HG03108 (cell line): ENCODE measurements at regions not wholly inside any gene's neighbourhood (a gene's known extent, or its start where the extent isn't known, plus 50 kb on each side); places are given as distances from the start of the nearest gene placed in this dataset.

Experiments used
- ATAC-seq: cut with Tn5 transposase; IDR thresholded peaks from one replicate; pipeline ENCODE4 v1.9.1; 2021; ENCODE audit warnings: moderate library complexity; ENCODE audit not compliant: unreplicated experiment

GRCh38 chr2:145020139-145020538, 500.2 kb upstream of the ZEB2 start:
- no peak for ATAC-seq

DNA sequence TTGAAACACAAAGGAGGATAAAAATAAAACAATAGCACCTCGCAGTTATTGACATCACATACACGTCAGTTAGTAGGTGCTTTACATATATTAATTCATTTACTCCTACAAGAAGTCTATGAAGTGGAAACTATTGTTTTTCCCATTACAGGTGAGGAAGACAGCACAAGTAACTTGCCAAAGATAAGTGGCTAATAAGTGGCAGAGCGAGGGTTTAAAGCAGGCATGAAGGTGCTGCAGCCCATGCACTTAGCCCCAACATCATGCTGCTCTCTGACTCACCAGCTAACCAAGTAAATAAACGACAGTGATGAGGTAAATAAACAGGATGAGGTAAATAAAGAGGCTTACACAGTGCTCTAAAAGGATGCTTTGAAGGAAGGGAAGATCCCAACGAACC, 498.6 kb upstream of the ZEB2 start:
- ATAC-seq: no peak

DNA sequence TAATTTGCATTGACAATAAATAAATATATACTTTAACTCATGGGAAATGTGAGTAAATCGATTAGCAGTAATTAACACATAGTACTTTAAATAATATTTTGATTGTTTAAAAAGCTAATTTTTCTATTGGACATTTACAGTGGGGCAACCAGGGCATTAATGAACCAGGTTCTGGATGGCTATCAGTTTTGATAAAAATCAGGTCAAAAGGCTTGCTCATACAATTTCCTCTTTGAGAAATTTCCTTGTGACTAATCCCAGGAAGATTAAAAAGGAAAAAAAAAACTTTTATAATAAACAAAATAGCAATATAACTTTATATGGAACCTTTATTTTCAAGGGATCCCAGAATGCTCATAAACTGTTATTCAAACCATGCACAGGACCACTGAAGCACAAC, 497.2 kb upstream of the ZEB2 start:
- no peak for ATAC-seq

GRCh38 chr2:145016711-145017110, 496.8 kb upstream of the ZEB2 start:
- ATAC-seq: no peak

GRCh38 chr2:145015561-145015960, 495.6 kb upstream of the ZEB2 start:
- ATAC-seq: no peak

DNA sequence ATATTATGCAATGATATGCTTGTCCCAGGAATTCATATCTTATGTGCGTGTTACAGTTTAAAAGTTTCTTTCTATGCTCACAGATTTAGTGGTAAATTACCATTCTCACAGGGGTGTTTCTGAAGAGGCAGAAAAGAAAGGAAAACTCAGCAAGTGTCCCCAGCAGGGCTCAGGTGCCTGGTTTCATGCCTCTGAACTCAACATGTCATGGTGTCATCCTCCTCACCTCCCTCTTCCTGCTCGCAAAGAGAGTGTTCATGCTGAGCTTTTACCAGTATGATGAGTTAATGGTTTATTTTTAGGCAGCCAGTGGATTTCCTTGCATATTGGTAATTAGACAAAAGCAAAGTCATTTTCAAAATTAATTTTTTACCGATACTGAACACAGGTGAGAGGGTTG, 492.9 kb upstream of the ZEB2 start:
- ATAC-seq: no peak

- no peak for ATAC-seq
Observed at GRCh38 chr2:145012214-145012670, 492.3 kb upstream of the ZEB2 start.

GRCh38 chr2:145010635-145011034, 490.7 kb upstream of the ZEB2 start:
- ATAC-seq: no peak

- ATAC-seq: no peak
Observed at GRCh38 chr2:145007960-145008263, 488.0 kb upstream of the ZEB2 start.

DNA sequence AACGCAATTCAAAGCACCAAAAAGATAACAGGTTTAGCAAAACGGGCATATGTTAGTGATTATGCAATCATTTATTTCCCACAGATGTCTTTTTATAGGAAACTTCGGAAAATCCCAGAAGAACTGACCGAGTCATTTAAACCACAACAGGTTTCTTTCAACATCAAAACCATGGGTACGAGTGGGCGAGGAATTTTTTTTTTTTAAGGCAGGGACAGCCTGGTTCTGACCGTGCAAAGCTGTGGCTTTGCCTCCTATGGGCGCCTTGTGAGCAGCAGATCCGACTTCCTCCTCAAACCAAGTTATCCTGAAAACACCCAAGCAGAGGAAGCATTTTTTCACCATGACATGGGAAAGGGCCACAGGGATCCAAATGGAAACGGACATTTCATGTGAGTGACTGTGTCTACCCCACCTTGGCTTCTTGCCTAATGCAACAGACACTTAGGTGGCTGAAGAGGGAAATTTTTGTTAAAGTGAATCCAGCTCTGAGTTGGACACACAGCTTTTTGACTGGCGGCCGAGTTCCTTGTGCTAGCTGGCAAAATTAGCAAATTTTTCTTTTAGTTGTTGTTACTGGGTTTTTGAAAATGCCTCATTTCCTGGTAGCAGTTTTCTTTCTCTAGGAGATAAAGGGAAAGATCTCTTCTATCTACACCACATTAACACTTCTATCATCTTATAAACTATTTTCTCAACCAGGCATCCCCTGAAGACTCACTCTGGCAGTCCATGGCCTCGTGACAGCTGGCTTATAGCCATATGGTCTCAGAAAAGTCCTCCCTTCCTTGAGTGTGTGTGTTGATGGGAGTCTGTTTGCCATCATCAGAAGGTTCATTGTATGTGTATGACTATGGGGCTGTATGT, 487.4 kb upstream of the ZEB2 start:
- ATAC-seq: no peak

DNA sequence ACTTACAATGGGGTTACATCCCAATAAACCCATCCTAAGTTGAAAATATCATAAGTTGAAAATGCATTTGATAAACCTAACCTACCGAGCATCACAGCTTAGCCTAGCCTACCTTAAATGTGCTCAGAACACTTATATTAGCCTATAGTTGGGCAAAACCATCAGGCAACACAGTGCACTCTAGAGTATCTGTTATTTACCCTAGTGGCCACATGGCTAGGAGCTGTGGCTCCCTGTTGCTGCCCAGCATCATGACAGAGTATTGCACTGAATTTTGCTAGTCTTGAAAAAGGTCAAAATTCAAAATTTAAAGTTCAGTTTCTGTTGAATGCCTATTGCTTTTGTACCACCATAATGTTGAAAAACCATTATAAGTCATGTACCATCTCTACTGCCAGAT, 482.7 kb upstream of the ZEB2 start:
- ATAC-seq: no peak

GRCh38 chr2:145000376-145000775, 480.5 kb upstream of the ZEB2 start:
- no peak for ATAC-seq

GRCh38 chr2:144999936-145000335, 480.0 kb upstream of the ZEB2 start:
- no peak for ATAC-seq

DNA sequence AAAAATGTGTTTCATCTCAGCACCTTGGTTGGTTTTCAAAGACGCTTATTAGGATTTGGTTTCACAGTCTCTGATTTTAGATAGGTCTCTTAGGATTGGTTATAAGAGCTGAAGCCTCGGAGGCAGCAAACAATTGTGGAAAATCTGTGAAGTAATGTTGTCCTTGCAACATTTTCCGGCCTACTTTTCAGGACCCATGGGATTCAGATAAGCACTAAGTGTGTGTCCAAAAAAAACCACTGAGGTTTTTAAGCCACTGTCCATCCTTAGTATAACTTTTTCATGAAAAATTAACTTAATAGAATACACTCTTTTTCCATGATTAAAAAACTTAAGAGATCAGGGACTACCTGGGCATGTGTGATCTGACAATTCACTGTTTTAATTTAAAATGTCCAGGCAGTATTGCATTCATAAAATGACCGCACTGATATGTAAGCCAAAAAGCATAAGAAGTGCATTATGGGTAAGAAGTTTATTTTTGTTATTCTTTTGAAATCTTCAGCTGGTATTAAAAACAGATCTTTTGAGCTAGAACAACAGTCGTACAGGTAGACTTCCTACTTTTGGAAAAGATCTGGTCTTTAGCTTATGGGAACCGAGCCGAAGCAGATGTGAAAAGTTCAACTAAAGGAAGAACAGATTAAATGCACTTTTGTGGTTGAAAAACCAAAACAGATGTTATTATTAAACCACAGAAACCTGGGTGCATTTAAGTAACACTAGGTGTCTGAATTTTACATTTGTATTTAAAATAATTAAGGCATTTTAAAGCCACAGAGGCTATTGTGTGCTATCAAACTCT, 479.4 kb upstream of the ZEB2 start:
- ATAC-seq: no peak

DNA sequence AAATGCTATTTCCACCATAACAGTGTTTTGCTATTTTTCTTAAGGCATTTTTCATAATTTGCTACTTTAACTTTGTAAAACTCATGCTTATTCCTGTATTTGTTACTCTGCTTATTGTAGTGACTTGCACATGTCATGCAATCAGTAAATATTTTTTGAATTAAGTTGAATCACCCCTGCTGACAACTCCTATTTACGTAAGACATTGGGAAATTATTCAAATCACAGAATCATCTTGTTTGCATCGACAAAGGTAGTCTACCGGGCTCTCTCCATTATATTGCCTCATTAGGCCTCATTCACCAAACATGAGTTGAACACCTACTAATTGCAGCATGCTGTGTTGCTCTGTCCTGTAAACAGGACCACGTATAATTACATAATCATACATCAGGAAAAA, 478.5 kb upstream of the ZEB2 start:
- ATAC-seq: no peak

DNA sequence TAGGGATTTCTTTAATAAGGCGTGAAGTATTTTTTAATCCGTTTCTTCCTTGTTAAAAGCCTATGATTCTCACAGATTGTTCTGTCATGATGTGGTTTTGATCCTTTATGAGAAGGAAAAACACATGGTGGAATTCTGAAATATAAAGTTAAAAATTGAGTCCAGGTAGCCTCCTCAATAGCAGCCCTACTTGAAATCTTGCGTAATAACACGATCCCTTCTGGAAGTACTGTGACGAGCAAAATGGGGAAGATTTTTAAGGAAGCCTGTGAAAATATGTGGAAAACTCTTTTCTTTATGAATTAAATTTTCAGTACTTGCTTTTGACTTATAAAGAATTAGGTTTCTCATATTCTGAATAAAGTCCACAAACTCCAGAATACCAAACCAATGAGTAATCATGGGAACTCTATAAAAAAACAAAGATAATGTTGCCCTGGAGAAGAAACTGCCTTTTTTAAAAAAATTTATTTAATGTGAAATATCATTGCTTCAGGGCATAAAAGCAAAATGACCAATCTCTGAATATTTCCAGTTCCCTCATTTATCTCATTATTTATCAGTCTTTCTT, 476.4 kb upstream of the ZEB2 start:
- ATAC-seq: no peak

- no peak for ATAC-seq
Observed at GRCh38 chr2:144995482-144995881, 475.6 kb upstream of the ZEB2 start.

GRCh38 chr2:144990661-144991060, 470.7 kb upstream of the ZEB2 start:
- ATAC-seq: no peak

GRCh38 chr2:144989579-144990270, 469.8 kb upstream of the ZEB2 start:
- ATAC-seq: no peak

- no peak for ATAC-seq
Observed at GRCh38 chr2:144988591-144988990, 468.7 kb upstream of the ZEB2 start.

DNA sequence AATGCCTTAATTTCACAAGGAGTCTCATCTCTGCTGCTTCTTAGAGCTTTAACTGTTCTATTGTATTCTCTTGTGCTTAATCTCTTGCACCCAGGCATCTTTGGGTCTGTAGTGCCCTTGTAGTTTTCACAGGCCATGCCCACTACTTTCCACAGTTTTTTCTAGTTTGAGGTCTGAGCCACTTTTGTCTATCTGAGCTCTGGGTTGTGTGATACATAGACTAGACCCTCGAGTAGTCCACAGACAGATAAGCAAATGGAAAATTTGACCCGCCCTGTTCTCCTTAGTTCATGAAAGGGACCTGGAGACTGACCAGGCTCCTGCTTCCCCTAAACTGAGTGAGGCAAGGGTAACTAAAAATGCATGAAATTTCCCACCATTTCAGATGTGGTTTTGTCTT, 466.8 kb upstream of the ZEB2 start:
- ATAC-seq: no peak
